NOMO-1 treated with DMSO at 0.1 percent for 48 hours (cell line): ENCODE measurements at regions not wholly inside any gene's neighbourhood (a gene's known extent, or its start where the extent isn't known, plus 50 kb on each side); places are given as distances from the start of the nearest gene placed in this dataset.
"Not testable (repeated sequence)": the region's sequence is repeated elsewhere in the genome, so short reads cannot be mapped to it uniquely, and the experiment has no call there.

Experiments used
- DNase-seq: peaks from one replicate; lab custom pipeline; 2025; ENCODE audit not compliant: unreplicated experiment; lab: John Stamatoyannopoulos, UW

DNA sequence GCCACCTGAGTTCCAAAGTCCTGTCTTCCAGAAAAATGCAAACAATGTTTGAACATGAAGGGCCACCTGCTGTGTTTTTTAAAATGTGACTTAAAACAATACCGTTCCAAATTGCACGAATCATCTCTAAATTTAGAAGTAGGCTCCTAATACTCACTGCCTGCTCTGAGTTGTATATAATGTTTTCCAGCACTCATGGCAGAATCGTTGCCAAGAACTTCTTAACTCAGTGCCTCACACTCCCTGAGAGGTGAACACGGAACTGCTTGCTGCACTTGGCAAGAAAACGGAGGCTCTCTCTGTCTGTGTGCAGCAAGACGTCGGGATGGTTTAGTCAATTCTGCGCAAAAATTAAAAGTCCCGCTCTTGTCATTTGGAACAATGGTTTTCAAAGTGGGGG, 757.3 kb upstream of the AUTS2 start:
- DNase-seq: no peak

GRCh38 chr7:68843985-68844384, 754.3 kb upstream of the AUTS2 start:
- not testable (repeated sequence) for DNase-seq

- no peak for DNase-seq
These were observed 751.4 kb upstream of the AUTS2 start for GRCh38 chr7:68846811-68847325.

DNA sequence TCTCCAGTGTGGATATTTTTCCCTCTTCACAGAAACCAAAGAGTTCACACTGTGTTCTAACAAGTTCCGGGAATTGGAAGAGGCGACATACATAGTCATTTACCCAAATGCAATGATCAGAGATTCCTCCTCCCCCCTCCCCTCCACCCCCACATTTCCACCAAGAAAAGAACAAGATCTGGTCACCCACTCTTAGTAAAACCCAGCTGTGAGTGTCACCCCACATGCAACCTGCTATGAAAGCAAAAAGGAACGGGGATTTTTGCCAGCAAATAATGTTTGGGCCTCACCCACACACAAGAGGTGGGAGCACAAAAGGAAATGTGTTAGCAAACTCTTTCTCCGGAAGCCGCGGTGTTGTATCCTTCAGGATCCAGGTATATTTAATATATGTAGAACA, 745.0 kb upstream of the AUTS2 start:
- DNase-seq: no peak

DNA sequence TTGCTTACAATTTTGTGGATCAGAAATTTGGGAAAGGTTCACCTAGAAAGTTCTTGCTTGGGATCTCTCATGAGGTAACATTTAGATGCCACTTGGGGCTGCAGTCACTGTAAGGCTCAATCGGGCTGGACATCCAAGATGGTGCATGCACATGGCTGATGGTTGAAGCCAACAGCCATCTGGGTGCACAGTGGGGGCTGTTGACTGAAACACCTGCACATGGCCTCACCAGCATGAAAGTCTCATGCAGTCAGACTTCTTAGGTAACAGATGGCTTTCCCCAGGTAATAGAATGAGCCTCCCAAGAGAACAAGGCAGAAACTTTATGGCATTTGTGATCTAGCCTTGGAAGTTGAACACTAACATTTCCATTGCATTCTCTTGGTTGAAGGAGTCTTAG, 740.7 kb upstream of the AUTS2 start:
- no peak for DNase-seq

- no peak for DNase-seq
These were observed 739.8 kb upstream of the AUTS2 start for GRCh38 chr7:68858497-68858896.

GRCh38 chr7:68861171-68861570, 737.1 kb upstream of the AUTS2 start:
- DNase-seq: no peak

- DNase-seq: no peak
These were observed 736.0 kb upstream of the AUTS2 start for GRCh38 chr7:68862261-68862660.

DNA sequence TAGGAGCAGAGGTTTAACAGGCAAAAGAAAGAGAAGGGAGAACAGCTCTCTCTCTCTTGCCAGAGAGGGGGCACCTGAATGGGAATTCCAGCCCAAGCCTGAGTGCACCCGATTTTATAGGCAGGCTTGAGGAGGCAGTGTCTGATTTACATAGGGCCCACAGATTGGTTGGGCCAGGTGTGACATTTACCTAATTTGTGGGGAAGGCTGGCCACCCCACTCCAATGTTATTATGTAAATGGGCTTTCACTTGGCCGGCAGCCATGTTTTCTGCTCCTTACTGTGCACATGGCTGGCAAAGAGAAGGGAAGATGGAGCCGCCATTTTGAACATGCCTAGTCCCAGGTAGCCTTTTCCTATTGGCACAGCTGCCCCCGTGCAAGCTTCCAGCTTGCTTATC, 735.5 kb upstream of the AUTS2 start:
- no peak for DNase-seq

GRCh38 chr7:68865351-68866199, 732.7 kb upstream of the AUTS2 start:
- DNase-seq: no peak

GRCh38 chr7:68866200-68866570, 732.1 kb upstream of the AUTS2 start:
- no peak for DNase-seq

DNA sequence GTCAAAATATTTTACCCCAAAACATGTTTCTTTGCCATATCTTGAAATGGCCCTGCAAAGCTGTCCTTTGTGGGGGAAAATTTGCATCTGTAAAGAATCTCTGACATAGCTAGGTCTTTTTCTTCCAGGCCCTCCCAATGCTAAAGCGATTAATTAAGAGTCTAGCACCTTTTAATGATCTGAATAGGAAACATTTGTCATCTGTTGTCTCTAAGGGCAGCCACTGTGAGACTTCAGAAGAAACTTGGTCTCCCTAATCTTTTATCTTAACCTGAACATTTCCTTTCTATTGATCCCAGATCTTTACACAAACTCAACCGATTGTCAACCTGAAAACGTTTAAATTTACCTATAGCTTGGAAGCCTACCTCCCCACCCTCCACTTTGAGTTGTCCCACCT, 731.6 kb upstream of the AUTS2 start:
- DNase-seq: not testable (repeated sequence)

DNA sequence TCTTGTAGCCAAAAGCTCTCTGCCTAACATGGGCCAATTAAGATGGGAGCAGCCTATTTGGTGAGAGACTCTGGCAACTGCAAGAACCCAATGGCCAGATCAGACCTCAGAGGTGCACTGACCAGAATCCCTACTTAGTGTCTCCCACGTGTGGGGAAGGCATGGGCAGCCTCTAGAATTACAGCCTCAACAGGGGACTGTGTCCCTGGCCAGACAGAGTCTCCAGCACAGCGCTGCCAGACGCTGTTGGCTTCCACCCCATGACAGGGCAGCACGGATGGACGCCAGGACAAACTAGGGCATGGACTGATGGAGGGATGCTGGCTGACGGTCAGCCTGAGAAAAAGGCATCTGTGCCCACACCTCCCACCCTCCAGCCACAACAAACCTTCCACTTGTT, 729.3 kb upstream of the AUTS2 start:
- no peak for DNase-seq

DNA sequence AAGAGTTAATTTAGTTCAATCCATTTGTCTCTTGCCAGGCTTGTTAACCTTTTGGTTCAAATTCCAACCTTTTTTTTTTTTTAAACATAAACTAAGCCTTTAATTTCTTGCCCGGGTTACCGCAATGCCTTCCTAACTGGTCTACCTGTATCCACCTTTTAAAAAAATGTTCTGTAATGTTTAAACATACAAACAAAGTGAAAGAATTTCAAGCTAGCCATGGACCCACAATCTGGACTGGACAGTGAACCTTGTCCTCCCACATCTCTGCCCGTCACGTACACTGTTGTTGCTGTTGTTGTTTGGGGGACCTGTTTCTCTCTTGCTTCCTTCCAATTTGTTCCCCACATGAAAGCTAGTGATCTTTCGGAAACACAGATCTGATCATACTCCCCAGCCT, 724.7 kb upstream of the AUTS2 start:
- DNase-seq: no peak

DNA sequence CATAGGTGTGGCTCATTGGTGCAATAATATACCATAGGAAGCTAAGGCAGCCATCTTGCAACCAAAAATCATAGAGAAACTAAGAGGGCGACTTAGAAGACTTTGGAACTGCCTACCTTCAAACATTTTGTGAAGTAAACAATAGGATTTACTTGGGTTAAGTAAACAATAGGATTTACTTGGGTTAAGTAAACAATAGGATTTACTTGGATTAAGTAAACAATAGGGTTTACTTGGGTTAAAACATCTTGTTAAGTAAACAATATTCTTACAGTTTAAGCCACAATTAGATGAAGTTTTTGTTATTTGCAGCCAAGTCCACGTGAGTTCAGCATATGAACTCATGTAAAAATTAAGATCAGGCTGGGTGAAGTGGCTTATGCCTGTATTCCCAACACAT, 722.4 kb upstream of the AUTS2 start:
- DNase-seq: no peak

GRCh38 chr7:68887116-68887515, 711.2 kb upstream of the AUTS2 start:
- DNase-seq: not testable (repeated sequence)

GRCh38 chr7:68888971-68889385, 709.3 kb upstream of the AUTS2 start:
- DNase-seq: peak; percentile 48

GRCh38 chr7:68892236-68892635, 706.0 kb upstream of the AUTS2 start:
- peak; percentile 52 for DNase-seq

DNA sequence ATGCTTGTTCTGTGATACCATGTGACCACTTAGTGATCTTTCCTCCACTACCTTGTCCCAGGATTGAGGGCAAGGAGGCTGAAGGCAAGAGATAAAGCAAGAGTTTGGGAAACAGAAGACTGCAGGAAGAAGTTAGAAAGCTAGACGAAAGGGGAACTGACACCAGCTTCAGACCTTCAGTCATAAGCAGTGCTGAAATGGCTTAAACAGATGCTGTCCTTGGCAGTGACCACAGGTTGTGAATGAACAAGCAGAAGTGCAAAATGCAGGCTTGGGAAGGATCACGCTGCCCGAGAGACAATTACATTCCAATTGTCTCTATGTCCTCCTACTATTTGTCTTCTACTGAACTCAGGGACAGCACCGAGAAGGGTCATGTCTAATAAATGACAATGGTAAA, 704.9 kb upstream of the AUTS2 start:
- DNase-seq: peak; percentile 74

GRCh38 chr7:68899156-68899555, 699.1 kb upstream of the AUTS2 start:
- DNase-seq: not testable (repeated sequence)

DNA sequence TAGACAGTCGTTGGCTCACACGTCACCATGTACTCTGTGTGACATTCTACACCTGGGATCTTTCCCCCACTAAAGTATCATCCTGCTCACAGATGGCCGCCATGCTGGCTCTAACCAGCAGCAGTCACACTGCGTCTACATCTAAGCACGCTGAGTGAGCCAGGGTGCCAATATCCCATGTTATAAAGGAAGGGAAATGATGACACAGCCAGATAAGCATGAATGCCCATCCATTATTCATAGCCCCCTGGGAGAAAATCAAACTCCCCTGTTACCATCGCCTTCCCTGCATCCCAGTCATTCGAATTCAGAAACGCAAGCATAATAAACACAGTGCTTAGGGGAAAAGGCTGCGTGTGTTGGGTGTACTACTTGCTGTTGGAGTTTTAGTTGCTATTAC, 698.2 kb upstream of the AUTS2 start:
- no peak for DNase-seq

DNA sequence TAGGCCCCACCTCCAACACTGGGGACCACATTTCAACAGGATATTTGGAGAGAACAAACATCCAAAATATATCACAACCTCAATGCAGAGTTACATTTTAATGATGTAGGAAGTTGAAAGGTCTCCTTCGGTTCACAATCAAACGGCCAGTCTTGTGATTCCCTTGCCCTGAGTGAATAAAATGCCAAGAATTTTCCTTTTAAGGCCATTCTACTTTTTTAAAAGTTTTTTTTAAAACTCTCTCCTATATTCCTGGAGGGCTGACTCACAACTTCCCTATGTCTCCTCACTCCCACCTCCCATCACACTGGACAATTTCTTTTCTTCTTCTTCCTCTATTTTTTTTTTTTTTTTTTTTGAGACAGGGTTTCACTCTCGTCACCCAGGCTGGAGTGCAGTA, 693.6 kb upstream of the AUTS2 start:
- no peak for DNase-seq

DNA sequence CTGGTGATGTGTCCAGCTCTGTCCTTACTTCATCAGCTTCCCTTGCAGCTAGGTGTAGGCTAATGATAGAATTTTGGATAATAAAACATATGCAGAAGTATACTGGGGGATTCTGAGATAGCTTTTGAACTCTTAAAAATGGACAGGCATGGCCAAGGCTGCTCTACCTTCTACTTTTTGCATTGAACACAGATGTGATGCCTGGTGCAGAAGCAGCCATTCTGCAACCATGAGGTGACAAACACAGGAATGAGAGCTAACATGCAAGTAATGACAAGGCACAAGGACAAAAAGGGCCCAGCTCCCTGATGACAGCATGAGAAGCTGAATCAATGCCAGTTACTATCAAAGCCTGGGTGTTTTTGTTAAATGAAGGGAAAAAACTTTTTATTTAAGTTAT, 686.5 kb upstream of the AUTS2 start:
- no peak for DNase-seq
